Ecto neural progenitor cell (in vitro differentiated cells): ENCODE measurements at regions not wholly inside any gene's neighbourhood (a gene's known extent, or its start where the extent isn't known, plus 50 kb on each side); places are given as distances from the start of the nearest gene placed in this dataset.
A peak's percentile ranks its signal among the peaks of the same experiment; 100 is the strongest.
"Not testable (repeated sequence)": the region's sequence is repeated elsewhere in the genome, so short reads cannot be mapped to it uniquely, and the experiment has no call there.

Source experiments
- DNase-seq: peaks from one replicate; pipeline ENCODE4 v3.0.0-alpha.2; 2018; ENCODE audit warnings: low spot score

GRCh38 chrY:11769937-11770336, 931.1 kb upstream of the USP9Y start:
- DNase-seq = no peak

- DNase-seq = not testable (repeated sequence)
These were observed 921.3 kb upstream of the USP9Y start for GRCh38 chrY:11779743-11780142.

GRCh38 chrY:11789057-11789456, 912.0 kb upstream of the USP9Y start:
- peak; percentile 4 for DNase-seq

- not testable (repeated sequence) for DNase-seq
These were observed 877.3 kb upstream of the USP9Y start for GRCh38 chrY:11823752-11824151.

GRCh38 chrY:11834197-11834596, 866.8 kb upstream of the USP9Y start:
- not testable (repeated sequence) for DNase-seq
